ENCODE measurements at regions not wholly inside any gene's neighbourhood (a gene's known extent, or its start where the extent isn't known, plus 50 kb on each side); places are given as distances from the start of the nearest gene placed in this dataset.

DNA sequence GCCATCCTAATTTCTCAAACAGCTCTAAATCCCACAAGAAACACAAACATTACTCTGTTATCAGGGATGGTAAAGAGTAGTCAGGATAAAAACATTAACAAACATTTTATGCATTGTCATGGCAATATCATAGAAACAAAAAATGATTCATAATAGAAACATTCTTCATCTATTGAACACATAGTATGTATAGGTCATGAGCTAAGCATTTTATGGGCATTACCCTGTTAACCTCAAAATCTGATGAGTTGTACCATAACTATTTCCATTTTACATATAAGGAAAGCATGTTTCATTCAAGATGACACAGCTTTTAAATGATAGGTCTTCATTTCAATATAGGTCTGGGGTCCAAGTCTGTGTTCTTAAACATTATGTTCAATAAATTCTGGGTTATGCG lies 344.9 kb downstream of the RND3 start:
- TF ChIP-seq CTCF (conservative IDR thresholded peaks at IDR 0.05) (no peak), EZH2 (IDR thresholded peaks at IDR 0.05; ENCODE audit: low read depth) (no peak)

Measured in PC-9 (cell line).